Fibroblast of the aortic adventitia (primary cell): ENCODE measurements at regions not wholly inside any gene's neighbourhood (a gene's known extent, or its start where the extent isn't known, plus 50 kb on each side); places are given as distances from the start of the nearest gene placed in this dataset.
"Not testable (repeated sequence)": the region's sequence is repeated elsewhere in the genome, so short reads cannot be mapped to it uniquely, and the experiment has no call there.

Experiments used
- DNase-seq: peaks from one replicate; pipeline ENCODE4 v3.0.0-alpha.2; 2010; ENCODE audit warnings: low read depth
- H3K4me3 ChIP-seq: 2 replicates; pipeline ENCODE4 v1.5.1; 2011; ENCODE audit warnings: low read depth, mild to moderate bottlenecking, control low read depth, low read length, moderate library complexity
- CTCF ChIP-seq: IDR thresholded peaks from 2 replicates; pipeline ENCODE4 v1.5.1; 2011; ENCODE audit warnings: mild to moderate bottlenecking, low read length, control low read depth, inconsistent platforms; ENCODE audit not compliant: insufficient read depth

- no peak overlapping the region for H3K4me3 ChIP-seq
- no peak for TF ChIP-seq CTCF
- DNase-seq = no peak
Measured at GRCh38 chr13:99729745-99730144, 228.5 kb downstream of the TM9SF2 start.

GRCh38 chr13:99727651-99728050, 226.4 kb downstream of the TM9SF2 start:
- DNase-seq, H3K4me3 ChIP-seq: not testable (repeated sequence)

- no peak for TF ChIP-seq CTCF
- H3K4me3 ChIP-seq = no peak overlapping the region
- DNase-seq = no peak
Measured at GRCh38 chr13:99726282-99726894, 225.1 kb downstream of the TM9SF2 start.

GRCh38 chr13:99725644-99726043, 224.4 kb downstream of the TM9SF2 start:
- no peak for TF ChIP-seq CTCF
- DNase-seq = no peak
- H3K4me3 ChIP-seq = no peak overlapping the region

GRCh38 chr13:99724633-99725517, 223.6 kb downstream of the TM9SF2 start:
- TF ChIP-seq CTCF = no peak
- H3K4me3 ChIP-seq = no peak overlapping the region
- no peak for DNase-seq

- no peak overlapping the region for H3K4me3 ChIP-seq
- TF ChIP-seq CTCF = no peak
- DNase-seq = no peak
Measured at GRCh38 chr13:99723878-99724277, 222.6 kb downstream of the TM9SF2 start.

- no peak overlapping the region for H3K4me3 ChIP-seq
- TF ChIP-seq CTCF = no peak
- no peak for DNase-seq
Measured at GRCh38 chr13:99722931-99723330, 221.7 kb downstream of the TM9SF2 start.
